HG03135 (cell line): ENCODE measurements at regions not wholly inside any gene's neighbourhood (a gene's known extent, or its start where the extent isn't known, plus 50 kb on each side); places are given as distances from the start of the nearest gene placed in this dataset.

Experiments
- ATAC-seq: cut with Tn5 transposase; IDR thresholded peaks from one replicate; pipeline ENCODE4 v1.9.1; 2021; ENCODE audit warnings: mild to moderate bottlenecking, moderate library complexity; ENCODE audit not compliant: unreplicated experiment

- no peak for ATAC-seq
Measured at GRCh38 chr5:173826086-173826427, 62.1 kb upstream of the CPEB4 start.

- no peak for ATAC-seq
Measured at GRCh38 chr5:173826428-173827350, 61.5 kb upstream of the CPEB4 start.

- ATAC-seq: no peak
Measured at GRCh38 chr5:173828952-173829351, 59.2 kb upstream of the CPEB4 start.

GRCh38 chr5:173829826-173830225 is 58.3 kb upstream of the CPEB4 start:
- no peak for ATAC-seq

- no peak for ATAC-seq
Measured at GRCh38 chr5:173830421-173830820, 57.7 kb upstream of the CPEB4 start.

- ATAC-seq: no peak
Measured at GRCh38 chr5:173831196-173831914, 56.8 kb upstream of the CPEB4 start.

GRCh38 chr5:173832386-173832785 is 55.8 kb upstream of the CPEB4 start:
- no peak for ATAC-seq

GRCh38 chr5:173833196-173833985 is 54.8 kb upstream of the CPEB4 start:
- no peak for ATAC-seq

GRCh38 chr5:173834071-173834771 is 53.9 kb upstream of the CPEB4 start:
- no peak for ATAC-seq

- ATAC-seq: no peak
Measured at GRCh38 chr5:173835131-173835530, 53.0 kb upstream of the CPEB4 start.

GRCh38 chr5:173835661-173836060 is 52.5 kb upstream of the CPEB4 start:
- ATAC-seq: no peak

- no peak for ATAC-seq
Measured at GRCh38 chr5:173837654-173838053, 50.5 kb upstream of the CPEB4 start.
